Suprapubic skin (tissue), 4 donors: ENCODE measurements at regions not wholly inside any gene's neighbourhood (a gene's known extent, or its start where the extent isn't known, plus 50 kb on each side); places are given as distances from the start of the nearest gene placed in this dataset.

Experiments used
- CTCF ChIP-seq, 2 donors: fragments of 200-600 bp in 1 of 2; fragments of 450-650 bp in 1 of 2; sonication (generic) in 1 of 2; IDR thresholded peaks; one replicate each; pipeline ENCODE4 v1.5.1; 2016 to 2019; ENCODE audit warnings: antibody characterized with exemption in 2 of 2, mild to moderate bottlenecking in 1 of 2, moderate library complexity in 1 of 2
- POLR2A ChIP-seq, 2 donors: fragments of 450-650 bp; IDR thresholded peaks; one replicate each; pipeline ENCODE4 v1.6.1; 2017; ENCODE audit warnings: antibody characterized with exemption in 2 of 2, mild to moderate bottlenecking in 2 of 2, moderate library complexity in 2 of 2
- POLR2AphosphoS5 ChIP-seq, 3 donors: sonication (generic); formaldehyde crosslinking; IDR thresholded peaks; one replicate each; pipeline ENCODE4 v1.6.1; 2017; ENCODE audit warnings: antibody characterized with exemption in 3 of 3

GRCh38 chr7:27302590-27302989 is 60.0 kb downstream of the EVX1 start:
- TF ChIP-seq CTCF (IDR thresholded peaks at IDR 0.05) (no peak), POLR2AphosphoS5 (IDR thresholded peaks at IDR 0.05) (no peak), POLR2A (IDR thresholded peaks at IDR 0.05) (no peak)
